ENCODE measurements at regions not wholly inside any gene's neighbourhood (a gene's known extent, or its start where the extent isn't known, plus 50 kb on each side); places are given as distances from the start of the nearest gene placed in this dataset.

GRCh38 chr11:110867951-110868350, 155.7 kb upstream of the ARHGAP20 start:
- intact Hi-C loops (cut with micrococcal nuclease): no loop called here
- no TSS peak for BruUV-seq (replicated peaks)
- ChIA-PET CTCF (no interaction called here), POLR2A (no interaction called here)
- TF ChIP-seq CTCF (IDR thresholded peaks at IDR 0.05; ENCODE audit: unreplicated experiment): no peak
- Mint-ChIP-seq H3K9me3 (ENCODE audit: unreplicated experiment) (no peaks in the 10 kb centered on the region), H3K27me3 (ENCODE audit: insufficient read depth, unreplicated experiment) (peaks cover 28% of the 10 kb centered on the region), H3K4me3 (ENCODE audit: unreplicated experiment) (no peak overlapping the region), H3K36me3 (ENCODE audit: insufficient read depth, unreplicated experiment) (no peaks in the 10 kb centered on the region), H3K27ac (ENCODE audit: low read depth, unreplicated experiment) (no peak overlapping the region), H3K4me1 (ENCODE audit: insufficient read depth, unreplicated experiment) (no peaks in the 10 kb centered on the region)
- DNase-seq (ENCODE audit: unreplicated experiment): no peak

GRCh38 chr11:110866081-110866480, 153.8 kb upstream of the ARHGAP20 start:
- intact Hi-C loops (cut with micrococcal nuclease): no loop called here
- Mint-ChIP-seq H3K27me3 (ENCODE audit: insufficient read depth, unreplicated experiment) (peaks cover 26% of the 10 kb centered on the region), H3K4me1 (ENCODE audit: insufficient read depth, unreplicated experiment) (no peaks in the 10 kb centered on the region), H3K9me3 (ENCODE audit: unreplicated experiment) (no peaks in the 10 kb centered on the region), H3K4me3 (ENCODE audit: unreplicated experiment) (no peak overlapping the region), H3K27ac (ENCODE audit: low read depth, unreplicated experiment) (no peak overlapping the region), H3K36me3 (ENCODE audit: insufficient read depth, unreplicated experiment) (no peaks in the 10 kb centered on the region)
- no peak for DNase-seq (ENCODE audit: unreplicated experiment)
- ChIA-PET POLR2A (interaction anchor here (0.6 kb wide), 1 partner anchor 123 kb away, joined by 3 read pairs; no protein-coding TSS in a partner anchor), CTCF (no interaction called here)
- BruUV-seq (replicated peaks): no TSS peak
- TF ChIP-seq CTCF (IDR thresholded peaks at IDR 0.05; ENCODE audit: unreplicated experiment): no peak

GRCh38 chr11:110862407-110862806, 150.2 kb upstream of the ARHGAP20 start:
- intact Hi-C loops (cut with micrococcal nuclease): no loop called here
- no peaks in the 10 kb centered on the region for H3K27me3 Mint-ChIP-seq (ENCODE audit: insufficient read depth, unreplicated experiment)
- no peaks in the 10 kb centered on the region for H3K9me3 Mint-ChIP-seq (ENCODE audit: unreplicated experiment)
- H3K4me3 Mint-ChIP-seq (ENCODE audit: unreplicated experiment): no peak overlapping the region
- no peak for TF ChIP-seq CTCF (IDR thresholded peaks at IDR 0.05; ENCODE audit: unreplicated experiment)
- no peaks in the 10 kb centered on the region for H3K36me3 Mint-ChIP-seq (ENCODE audit: insufficient read depth, unreplicated experiment)
- ChIA-PET POLR2A (no interaction called here), CTCF (interaction anchor here (1.2 kb wide), 1 partner anchor 25 kb away, joined by 4 read pairs; no protein-coding TSS in a partner anchor)
- no peak overlapping the region for H3K27ac Mint-ChIP-seq (ENCODE audit: low read depth, unreplicated experiment)
- BruUV-seq (replicated peaks): no TSS peak
- no peak for DNase-seq (ENCODE audit: unreplicated experiment)
- no peaks in the 10 kb centered on the region for H3K4me1 Mint-ChIP-seq (ENCODE audit: insufficient read depth, unreplicated experiment)

GRCh38 chr11:110860461-110860860, 148.2 kb upstream of the ARHGAP20 start:
- Mint-ChIP-seq H3K4me3 (ENCODE audit: unreplicated experiment) (no peak overlapping the region), H3K36me3 (ENCODE audit: insufficient read depth, unreplicated experiment) (no peaks in the 10 kb centered on the region), H3K9me3 (ENCODE audit: unreplicated experiment) (no peaks in the 10 kb centered on the region), H3K27me3 (ENCODE audit: insufficient read depth, unreplicated experiment) (peaks cover 3% of the 10 kb centered on the region), H3K27ac (ENCODE audit: low read depth, unreplicated experiment) (no peak overlapping the region), H3K4me1 (ENCODE audit: insufficient read depth, unreplicated experiment) (no peaks in the 10 kb centered on the region)
- ChIA-PET CTCF (no interaction called here), POLR2A (no interaction called here)
- TF ChIP-seq CTCF (IDR thresholded peaks at IDR 0.05; ENCODE audit: unreplicated experiment): no peak
- intact Hi-C loops (cut with micrococcal nuclease): no loop called here
- no TSS peak for BruUV-seq (replicated peaks)
- DNase-seq (ENCODE audit: unreplicated experiment): no peak
